ENCODE measurements at regions not wholly inside any gene's neighbourhood (a gene's known extent, or its start where the extent isn't known, plus 50 kb on each side); places are given as distances from the start of the nearest gene placed in this dataset.
A peak's percentile ranks its signal among the peaks of the same experiment; 100 is the strongest.
"Not testable (repeated sequence)": the region's sequence is repeated elsewhere in the genome, so short reads cannot be mapped to it uniquely, and the experiment has no call there.

GRCh38 chr2:111622859-111623258 lies 261.1 kb downstream of the ANAPC1 start:
- no peak for TF ChIP-seq CTCF (conservative IDR thresholded peaks at IDR 0.05; ENCODE audit: control insufficient read depth, insufficient read depth, low read depth, low read length)
- DNase-seq (ENCODE audit: low read depth), result peak; percentile 47
- H3K4me3 ChIP-seq (ENCODE audit: control insufficient read depth, low read depth, low read length), result no peak overlapping the region

GRCh38 chr2:111623380-111623779 lies 260.6 kb downstream of the ANAPC1 start:
- TF ChIP-seq CTCF (conservative IDR thresholded peaks at IDR 0.05; ENCODE audit: control insufficient read depth, insufficient read depth, low read depth, low read length), result no peak
- no peak for DNase-seq (ENCODE audit: low read depth)
- H3K4me3 ChIP-seq (ENCODE audit: control insufficient read depth, low read depth, low read length), result no peak overlapping the region

- DNase-seq (ENCODE audit: low read depth), result peak; percentile 86
- no peak for TF ChIP-seq CTCF (conservative IDR thresholded peaks at IDR 0.05; ENCODE audit: control insufficient read depth, insufficient read depth, low read depth, low read length)
- H3K4me3 ChIP-seq (ENCODE audit: control insufficient read depth, low read depth, low read length), result no peak overlapping the region
These were observed 259.4 kb downstream of the ANAPC1 start for GRCh38 chr2:111624411-111625156.

- H3K4me3 ChIP-seq (ENCODE audit: control insufficient read depth, low read depth, low read length); DNase-seq (ENCODE audit: low read depth): not testable (repeated sequence)
These were observed 258.8 kb downstream of the ANAPC1 start for GRCh38 chr2:111625157-111625537.

- TF ChIP-seq CTCF (conservative IDR thresholded peaks at IDR 0.05; ENCODE audit: control insufficient read depth, insufficient read depth, low read depth, low read length), result no peak
- DNase-seq (ENCODE audit: low read depth), result no peak
- no peak overlapping the region for H3K4me3 ChIP-seq (ENCODE audit: control insufficient read depth, low read depth, low read length)
These were observed 257.7 kb downstream of the ANAPC1 start for GRCh38 chr2:111626037-111626864.

- no peak overlapping the region for H3K4me3 ChIP-seq (ENCODE audit: control insufficient read depth, low read depth, low read length)
- no peak for TF ChIP-seq CTCF (conservative IDR thresholded peaks at IDR 0.05; ENCODE audit: control insufficient read depth, insufficient read depth, low read depth, low read length)
- no peak for DNase-seq (ENCODE audit: low read depth)
These were observed 257.2 kb downstream of the ANAPC1 start for GRCh38 chr2:111626865-111627163.

- DNase-seq (ENCODE audit: low read depth), result no peak
- no peak for TF ChIP-seq CTCF (conservative IDR thresholded peaks at IDR 0.05; ENCODE audit: control insufficient read depth, insufficient read depth, low read depth, low read length)
- H3K4me3 ChIP-seq (ENCODE audit: control insufficient read depth, low read depth, low read length), result no peak overlapping the region
These were observed 256.7 kb downstream of the ANAPC1 start for GRCh38 chr2:111627256-111627655.

Data from fibroblast of mammary gland (primary cell).